ENCODE measurements at regions not wholly inside any gene's neighbourhood (a gene's known extent, or its start where the extent isn't known, plus 50 kb on each side); places are given as distances from the start of the nearest gene placed in this dataset.

- no peak for TF ChIP-seq REST (IDR thresholded peaks at IDR 0.05; ENCODE audit: insufficient read depth in 1 of 2, low read depth in 2 of 2, low read length in 2 of 2)
- TF ChIP-seq TAF1 (IDR thresholded peaks at IDR 0.05; ENCODE audit: borderline replicate concordance, insufficient read depth, low read length) = no peak
- no peak for TF ChIP-seq FOXP2 (optimal IDR thresholded peaks at IDR 0.05; ENCODE audit: borderline replicate concordance, extremely low read depth, extremely low read length, insufficient read depth)
- no peak for TF ChIP-seq POLR2AphosphoS5 (IDR thresholded peaks at IDR 0.05; ENCODE audit: low read depth, low read length)
- TF ChIP-seq SIN3A (IDR thresholded peaks at IDR 0.05; ENCODE audit: borderline replicate concordance, insufficient read depth, low read length) = no peak
These were observed 558.7 kb downstream of the MATN1 start for GRCh38 chr1:30164693-30165092.

GRCh38 chr1:30162565-30162964 lies 560.8 kb downstream of the MATN1 start:
- no peak for TF ChIP-seq SIN3A (IDR thresholded peaks at IDR 0.05; ENCODE audit: borderline replicate concordance, insufficient read depth, low read length)
- TF ChIP-seq FOXP2 (optimal IDR thresholded peaks at IDR 0.05; ENCODE audit: borderline replicate concordance, extremely low read depth, extremely low read length, insufficient read depth) = no peak
- no peak for TF ChIP-seq TAF1 (IDR thresholded peaks at IDR 0.05; ENCODE audit: borderline replicate concordance, insufficient read depth, low read length)
- no peak for TF ChIP-seq POLR2AphosphoS5 (IDR thresholded peaks at IDR 0.05; ENCODE audit: low read depth, low read length)

- no peak for TF ChIP-seq POLR2AphosphoS5 (IDR thresholded peaks at IDR 0.05; ENCODE audit: low read depth, low read length)
- no peak for TF ChIP-seq FOXP2 (optimal IDR thresholded peaks at IDR 0.05; ENCODE audit: borderline replicate concordance, extremely low read depth, extremely low read length, insufficient read depth)
- TF ChIP-seq REST (IDR thresholded peaks at IDR 0.05; ENCODE audit: insufficient read depth in 1 of 2, low read depth in 2 of 2, low read length in 2 of 2) = no peak
- no peak for TF ChIP-seq TAF1 (IDR thresholded peaks at IDR 0.05; ENCODE audit: borderline replicate concordance, insufficient read depth, low read length)
- no peak for TF ChIP-seq SIN3A (IDR thresholded peaks at IDR 0.05; ENCODE audit: borderline replicate concordance, insufficient read depth, low read length)
These were observed 561.4 kb downstream of the MATN1 start for GRCh38 chr1:30161953-30162352.

GRCh38 chr1:30160999-30161689 lies 562.2 kb downstream of the MATN1 start:
- no peak for TF ChIP-seq FOXP2 (optimal IDR thresholded peaks at IDR 0.05; ENCODE audit: borderline replicate concordance, extremely low read depth, extremely low read length, insufficient read depth)
- no peak for TF ChIP-seq TAF1 (IDR thresholded peaks at IDR 0.05; ENCODE audit: borderline replicate concordance, insufficient read depth, low read length)

GRCh38 chr1:30159015-30159414 lies 564.4 kb downstream of the MATN1 start:
- TF ChIP-seq TAF1 (IDR thresholded peaks at IDR 0.05; ENCODE audit: borderline replicate concordance, insufficient read depth, low read length) (no peak), FOXP2 (optimal IDR thresholded peaks at IDR 0.05; ENCODE audit: borderline replicate concordance, extremely low read depth, extremely low read length, insufficient read depth) (no peak), POLR2AphosphoS5 (IDR thresholded peaks at IDR 0.05; ENCODE audit: low read depth, low read length) (no peak), SIN3A (IDR thresholded peaks at IDR 0.05; ENCODE audit: borderline replicate concordance, insufficient read depth, low read length) (no peak), REST (IDR thresholded peaks at IDR 0.05; ENCODE audit: insufficient read depth in 1 of 2, low read depth in 2 of 2, low read length in 2 of 2) (no peak)

- TF ChIP-seq REST (IDR thresholded peaks at IDR 0.05; ENCODE audit: insufficient read depth in 1 of 2, low read depth in 2 of 2, low read length in 2 of 2) = no peak
- TF ChIP-seq POLR2AphosphoS5 (IDR thresholded peaks at IDR 0.05; ENCODE audit: low read depth, low read length) = no peak
- no peak for TF ChIP-seq TAF1 (IDR thresholded peaks at IDR 0.05; ENCODE audit: borderline replicate concordance, insufficient read depth, low read length)
- no peak for TF ChIP-seq SIN3A (IDR thresholded peaks at IDR 0.05; ENCODE audit: borderline replicate concordance, insufficient read depth, low read length)
- TF ChIP-seq FOXP2 (optimal IDR thresholded peaks at IDR 0.05; ENCODE audit: borderline replicate concordance, extremely low read depth, extremely low read length, insufficient read depth) = no peak
These were observed 569.5 kb downstream of the MATN1 start for GRCh38 chr1:30153743-30154449.

Data from PFSK-1 (cell line).